ENCODE measurements at regions not wholly inside any gene's neighbourhood (a gene's known extent, or its start where the extent isn't known, plus 50 kb on each side); places are given as distances from the start of the nearest gene placed in this dataset.

DNA sequence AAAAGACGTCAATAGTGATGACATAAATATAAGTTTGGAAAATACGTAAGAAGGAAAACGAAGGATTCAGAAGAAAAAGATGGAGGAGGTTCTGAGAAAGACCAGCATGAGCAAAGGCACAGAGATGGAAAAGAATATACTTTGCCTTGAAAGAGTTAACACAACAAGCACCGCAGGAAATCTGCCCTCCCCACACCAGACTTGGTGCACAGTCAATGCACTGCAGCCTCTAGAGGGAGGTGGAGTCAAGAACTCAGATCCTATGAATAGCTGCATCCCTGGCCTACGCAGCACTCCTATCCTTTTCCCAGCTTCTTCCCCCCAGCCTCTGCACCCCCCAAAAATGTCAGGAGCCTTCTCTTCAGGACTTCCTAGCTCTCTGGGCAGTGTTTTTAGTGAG, 1370.6 kb upstream of the LRRTM3 start:
- CTCF ChIA-PET = interaction anchor here (0.6 kb wide), 1 partner anchor 379 kb away, joined by 3 read pairs; no protein-coding TSS in a partner anchor
- no peaks in the 10 kb centered on the region for H3K4me1 Mint-ChIP-seq (ENCODE audit: low read depth, unreplicated experiment)
- H3K4me3 Mint-ChIP-seq (ENCODE audit: low read depth, unreplicated experiment) = no peak overlapping the region
- no peaks in the 10 kb centered on the region for H3K36me3 Mint-ChIP-seq (ENCODE audit: insufficient read depth, unreplicated experiment)
- BruUV-seq (replicated peaks) = no TSS peak
- H3K9me3 Mint-ChIP-seq (ENCODE audit: low read depth, unreplicated experiment) = no peaks in the 10 kb centered on the region
- TF ChIP-seq, protein P1, sequence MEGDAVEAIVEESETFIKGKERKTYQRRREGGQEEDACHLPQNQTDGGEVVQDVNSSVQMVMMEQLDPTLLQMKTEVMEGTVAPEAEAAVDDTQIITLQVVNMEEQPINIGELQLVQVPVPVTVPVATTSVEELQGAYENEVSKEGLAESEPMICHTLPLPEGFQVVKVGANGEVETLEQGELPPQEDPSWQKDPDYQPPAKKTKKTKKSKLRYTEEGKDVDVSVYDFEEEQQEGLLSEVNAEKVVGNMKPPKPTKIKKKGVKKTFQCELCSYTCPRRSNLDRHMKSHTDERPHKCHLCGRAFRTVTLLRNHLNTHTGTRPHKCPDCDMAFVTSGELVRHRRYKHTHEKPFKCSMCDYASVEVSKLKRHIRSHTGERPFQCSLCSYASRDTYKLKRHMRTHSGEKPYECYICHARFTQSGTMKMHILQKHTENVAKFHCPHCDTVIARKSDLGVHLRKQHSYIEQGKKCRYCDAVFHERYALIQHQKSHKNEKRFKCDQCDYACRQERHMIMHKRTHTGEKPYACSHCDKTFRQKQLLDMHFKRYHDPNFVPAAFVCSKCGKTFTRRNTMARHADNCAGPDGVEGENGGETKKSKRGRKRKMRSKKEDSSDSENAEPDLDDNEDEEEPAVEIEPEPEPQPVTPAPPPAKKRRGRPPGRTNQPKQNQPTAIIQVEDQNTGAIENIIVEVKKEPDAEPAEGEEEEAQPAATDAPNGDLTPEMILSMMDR (IDR thresholded peaks at IDR 0.05; ENCODE audit: unreplicated experiment) = no peak
- intact Hi-C loops (cut with micrococcal nuclease; ENCODE audit: unreplicated experiment) = no loop called here
- H3K27ac Mint-ChIP-seq (ENCODE audit: unreplicated experiment) = no peak overlapping the region
- no peaks in the 10 kb centered on the region for H3K27me3 Mint-ChIP-seq (ENCODE audit: unreplicated experiment)
- no peak for DNase-seq

GRCh38 chr10:65556006-65556405, 1369.8 kb upstream of the LRRTM3 start:
- DNase-seq = no peak
- TF ChIP-seq, protein P1 (IDR thresholded peaks at IDR 0.05; ENCODE audit: unreplicated experiment) = no peak
- no peaks in the 10 kb centered on the region for H3K9me3 Mint-ChIP-seq (ENCODE audit: low read depth, unreplicated experiment)
- no peak overlapping the region for H3K4me3 Mint-ChIP-seq (ENCODE audit: low read depth, unreplicated experiment)
- no TSS peak for BruUV-seq (replicated peaks)
- CTCF ChIA-PET = interaction anchor here (0.6 kb wide), 1 partner anchor 378 kb away, joined by 3 read pairs; no protein-coding TSS in a partner anchor
- no peaks in the 10 kb centered on the region for H3K4me1 Mint-ChIP-seq (ENCODE audit: low read depth, unreplicated experiment)
- H3K27ac Mint-ChIP-seq (ENCODE audit: unreplicated experiment) = no peak overlapping the region
- H3K36me3 Mint-ChIP-seq (ENCODE audit: insufficient read depth, unreplicated experiment) = no peaks in the 10 kb centered on the region
- no peaks in the 10 kb centered on the region for H3K27me3 Mint-ChIP-seq (ENCODE audit: unreplicated experiment)
- intact Hi-C loops (cut with micrococcal nuclease; ENCODE audit: unreplicated experiment) = no loop called here

- CTCF ChIA-PET = no interaction called here
- BruUV-seq (replicated peaks) = no TSS peak
- no peaks in the 10 kb centered on the region for H3K27me3 Mint-ChIP-seq (ENCODE audit: unreplicated experiment)
- no peaks in the 10 kb centered on the region for H3K4me1 Mint-ChIP-seq (ENCODE audit: low read depth, unreplicated experiment)
- intact Hi-C loops (cut with micrococcal nuclease; ENCODE audit: unreplicated experiment) = no loop called here
- H3K36me3 Mint-ChIP-seq (ENCODE audit: insufficient read depth, unreplicated experiment) = no peaks in the 10 kb centered on the region
- no peak overlapping the region for H3K27ac Mint-ChIP-seq (ENCODE audit: unreplicated experiment)
- H3K9me3 Mint-ChIP-seq (ENCODE audit: low read depth, unreplicated experiment) = no peaks in the 10 kb centered on the region
- DNase-seq = no peak
- TF ChIP-seq, protein P1 (IDR thresholded peaks at IDR 0.05; ENCODE audit: unreplicated experiment) = no peak
- no peak overlapping the region for H3K4me3 Mint-ChIP-seq (ENCODE audit: low read depth, unreplicated experiment)
Observed at GRCh38 chr10:65559369-65559768, 1366.5 kb upstream of the LRRTM3 start.

GRCh38 chr10:65565246-65565645, 1360.6 kb upstream of the LRRTM3 start:
- no peaks in the 10 kb centered on the region for H3K9me3 Mint-ChIP-seq (ENCODE audit: low read depth, unreplicated experiment)
- BruUV-seq (replicated peaks) = no TSS peak
- H3K27ac Mint-ChIP-seq (ENCODE audit: unreplicated experiment) = no peak overlapping the region
- DNase-seq = no peak
- H3K27me3 Mint-ChIP-seq (ENCODE audit: unreplicated experiment) = no peaks in the 10 kb centered on the region
- no peaks in the 10 kb centered on the region for H3K4me1 Mint-ChIP-seq (ENCODE audit: low read depth, unreplicated experiment)
- intact Hi-C loops (cut with micrococcal nuclease; ENCODE audit: unreplicated experiment) = no loop called here
- CTCF ChIA-PET = no interaction called here
- H3K4me3 Mint-ChIP-seq (ENCODE audit: low read depth, unreplicated experiment) = no peak overlapping the region
- TF ChIP-seq, protein P1 (IDR thresholded peaks at IDR 0.05; ENCODE audit: unreplicated experiment) = no peak
- peaks cover 3% of the 10 kb centered on the region for H3K36me3 Mint-ChIP-seq (ENCODE audit: insufficient read depth, unreplicated experiment)
